ENCODE measurements at regions not wholly inside any gene's neighbourhood (a gene's known extent, or its start where the extent isn't known, plus 50 kb on each side); places are given as distances from the start of the nearest gene placed in this dataset.

DNA sequence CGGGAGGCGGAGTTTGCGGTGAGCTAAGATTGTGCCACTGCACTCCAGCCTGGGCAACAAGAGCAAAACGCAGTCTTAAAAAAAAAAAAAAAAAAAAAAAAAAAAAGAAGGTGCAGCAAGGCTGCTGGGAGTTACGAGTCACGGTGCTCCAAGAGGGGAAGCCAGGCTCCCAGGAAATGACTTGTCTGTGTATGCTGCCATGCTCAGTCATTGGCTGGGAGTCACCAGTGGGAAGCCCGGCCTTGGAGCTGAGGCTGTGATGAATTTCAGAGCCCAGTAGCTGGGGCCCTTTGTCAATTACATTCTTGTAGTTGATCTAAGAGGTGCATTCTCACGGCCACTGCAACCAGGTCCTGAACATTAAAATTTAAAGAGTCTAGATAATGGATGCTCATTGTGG, 1105.1 kb upstream of the TENM3 start:
- Histone ChIP-seq H3K4me3 (ENCODE audit: low read depth, low read length) (no peak overlapping the region), H3K27ac (no peak overlapping the region), H3K36me3 (no peaks in the 10 kb centered on the region), H3K27me3 (ENCODE audit: insufficient read depth, low read depth, severe bottlenecking) (peaks cover 7% of the 10 kb centered on the region), H3K9me3 (ENCODE audit: severe bottlenecking) (no peaks in the 10 kb centered on the region)
- no peak for DNase-seq
- TF ChIP-seq, protein P1, sequence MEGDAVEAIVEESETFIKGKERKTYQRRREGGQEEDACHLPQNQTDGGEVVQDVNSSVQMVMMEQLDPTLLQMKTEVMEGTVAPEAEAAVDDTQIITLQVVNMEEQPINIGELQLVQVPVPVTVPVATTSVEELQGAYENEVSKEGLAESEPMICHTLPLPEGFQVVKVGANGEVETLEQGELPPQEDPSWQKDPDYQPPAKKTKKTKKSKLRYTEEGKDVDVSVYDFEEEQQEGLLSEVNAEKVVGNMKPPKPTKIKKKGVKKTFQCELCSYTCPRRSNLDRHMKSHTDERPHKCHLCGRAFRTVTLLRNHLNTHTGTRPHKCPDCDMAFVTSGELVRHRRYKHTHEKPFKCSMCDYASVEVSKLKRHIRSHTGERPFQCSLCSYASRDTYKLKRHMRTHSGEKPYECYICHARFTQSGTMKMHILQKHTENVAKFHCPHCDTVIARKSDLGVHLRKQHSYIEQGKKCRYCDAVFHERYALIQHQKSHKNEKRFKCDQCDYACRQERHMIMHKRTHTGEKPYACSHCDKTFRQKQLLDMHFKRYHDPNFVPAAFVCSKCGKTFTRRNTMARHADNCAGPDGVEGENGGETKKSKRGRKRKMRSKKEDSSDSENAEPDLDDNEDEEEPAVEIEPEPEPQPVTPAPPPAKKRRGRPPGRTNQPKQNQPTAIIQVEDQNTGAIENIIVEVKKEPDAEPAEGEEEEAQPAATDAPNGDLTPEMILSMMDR (IDR thresholded peaks at IDR 0.05; ENCODE audit: low read depth, low read length), result no peak

DNA sequence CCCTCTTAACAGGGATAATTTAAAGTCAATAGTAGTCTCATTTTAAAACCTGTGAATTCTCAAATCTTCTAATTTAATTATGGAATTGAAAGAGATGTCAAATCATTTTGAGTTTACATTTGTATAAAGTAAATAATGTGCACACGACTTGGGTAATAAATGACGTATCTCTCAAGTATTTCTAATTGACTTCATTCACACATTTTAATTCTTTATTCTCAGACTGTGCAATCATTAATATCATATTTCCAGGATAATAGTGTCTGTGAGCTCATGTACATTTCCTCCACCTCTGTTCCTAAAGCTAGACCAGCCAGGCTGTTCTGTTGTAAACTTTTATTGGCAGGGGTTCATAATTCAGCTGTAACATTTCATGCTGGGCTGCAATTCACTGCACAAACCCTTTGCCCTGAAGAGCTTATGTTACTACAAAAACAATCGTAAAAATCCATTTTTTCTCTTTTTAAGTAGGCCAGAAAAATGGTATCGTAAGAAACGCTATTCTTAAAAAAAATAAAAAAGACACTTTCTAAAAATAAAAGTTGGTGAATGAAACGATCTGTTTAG, 1103.1 kb upstream of the TENM3 start:
- H3K9me3 ChIP-seq (ENCODE audit: severe bottlenecking), result no peaks in the 10 kb centered on the region
- no peak for DNase-seq
- no peak overlapping the region for H3K4me3 ChIP-seq (ENCODE audit: low read depth, low read length)
- no peak overlapping the region for H3K27ac ChIP-seq
- H3K36me3 ChIP-seq, result no peaks in the 10 kb centered on the region
- no peaks in the 10 kb centered on the region for H3K27me3 ChIP-seq (ENCODE audit: insufficient read depth, low read depth, severe bottlenecking)
- TF ChIP-seq, protein P1 (IDR thresholded peaks at IDR 0.05; ENCODE audit: low read depth, low read length), result no peak

DNA sequence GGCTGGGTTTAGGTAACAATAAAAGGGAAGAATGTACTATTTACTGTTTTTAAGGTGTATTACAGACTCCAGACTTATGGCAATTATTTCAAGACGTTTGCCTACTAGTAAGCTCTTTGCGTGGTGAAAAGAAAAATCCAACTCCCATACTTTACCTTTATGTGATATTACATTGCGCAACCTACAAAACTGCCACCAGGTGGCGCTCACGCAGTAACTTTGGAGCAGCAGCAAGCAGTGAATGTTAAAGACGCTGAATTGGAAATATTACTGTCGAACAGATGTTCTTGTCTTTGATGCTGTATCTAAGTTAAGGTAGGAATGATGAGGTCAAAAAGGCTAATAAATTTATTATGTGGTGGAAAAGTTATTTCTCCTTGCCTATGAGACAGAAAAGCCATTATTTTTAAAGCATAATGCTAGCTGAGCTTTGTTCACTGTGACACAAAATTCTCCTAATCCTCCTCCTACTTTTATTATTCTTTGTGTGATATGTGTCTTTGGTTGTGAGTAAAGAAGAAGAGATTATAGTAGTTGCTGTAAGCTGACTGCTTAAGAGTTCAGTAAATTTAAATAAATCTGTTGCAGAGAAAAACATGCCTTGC, 1099.8 kb upstream of the TENM3 start:
- no peak overlapping the region for H3K27ac ChIP-seq
- no peaks in the 10 kb centered on the region for H3K27me3 ChIP-seq (ENCODE audit: insufficient read depth, low read depth, severe bottlenecking)
- H3K36me3 ChIP-seq, result no peaks in the 10 kb centered on the region
- H3K9me3 ChIP-seq (ENCODE audit: severe bottlenecking), result no peaks in the 10 kb centered on the region
- H3K4me3 ChIP-seq (ENCODE audit: low read depth, low read length), result no peak overlapping the region
- TF ChIP-seq, protein P1 (IDR thresholded peaks at IDR 0.05; ENCODE audit: low read depth, low read length), result peak; percentile 77
- peak; percentile 79 for DNase-seq

DNA sequence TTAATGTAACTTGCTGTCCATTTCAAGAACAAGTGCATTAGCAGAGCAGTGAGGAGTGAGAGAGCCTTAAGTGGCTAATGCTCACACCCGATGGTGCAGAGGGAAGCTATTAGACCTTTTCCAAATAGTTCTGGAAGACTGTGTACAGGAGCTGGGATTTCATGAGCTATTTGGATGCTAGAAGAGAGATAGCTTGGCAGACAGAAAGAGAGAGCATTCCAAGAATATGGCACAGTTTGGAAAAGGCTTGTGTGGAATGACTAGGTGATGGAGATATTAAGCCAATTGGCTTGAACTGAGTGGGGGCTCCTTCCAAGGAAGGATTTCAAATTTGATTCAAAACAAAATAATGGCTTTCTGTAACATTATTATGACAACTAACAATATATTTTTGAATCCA, 1097.2 kb upstream of the TENM3 start:
- Histone ChIP-seq H3K27me3 (ENCODE audit: insufficient read depth, low read depth, severe bottlenecking) (no peaks in the 10 kb centered on the region), H3K4me3 (ENCODE audit: low read depth, low read length) (no peak overlapping the region), H3K27ac (no peak overlapping the region), H3K9me3 (ENCODE audit: severe bottlenecking) (no peaks in the 10 kb centered on the region), H3K36me3 (no peaks in the 10 kb centered on the region)
- no peak for DNase-seq
- TF ChIP-seq, protein P1 (IDR thresholded peaks at IDR 0.05; ENCODE audit: low read depth, low read length), result no peak

DNA sequence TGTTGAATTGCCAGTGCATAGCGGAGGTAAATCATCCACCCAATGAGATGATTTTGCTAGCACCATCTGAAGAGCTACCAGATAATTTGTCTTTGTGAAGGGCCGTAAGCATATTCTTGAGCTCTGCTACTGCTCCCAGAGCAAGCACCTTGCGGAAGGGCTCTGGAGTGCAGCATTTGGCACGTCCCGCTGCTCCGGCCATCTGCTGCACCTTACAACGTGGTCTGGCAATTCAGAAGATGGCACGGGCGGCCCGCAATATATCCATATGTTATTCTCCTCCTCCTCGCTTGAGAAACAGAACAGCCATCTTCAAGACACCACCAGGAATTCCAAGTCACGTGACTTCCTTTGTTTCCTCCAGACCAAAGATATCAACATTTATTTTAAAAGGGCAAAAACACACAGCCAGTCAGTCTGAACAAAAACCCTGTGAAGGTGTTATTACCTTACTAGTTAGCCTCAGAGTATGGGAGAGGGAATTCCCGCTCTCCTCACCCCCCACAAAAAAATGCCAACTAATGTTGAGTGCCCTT, 1095.7 kb upstream of the TENM3 start:
- H3K4me3 ChIP-seq (ENCODE audit: low read depth, low read length), result no peak overlapping the region
- TF ChIP-seq, protein P1 (IDR thresholded peaks at IDR 0.05; ENCODE audit: low read depth, low read length), result no peak

More for the DNA sequence above, 1095.7 kb upstream of the TENM3 start:
- no peak for DNase-seq
- no peaks in the 10 kb centered on the region for H3K36me3 ChIP-seq
- H3K9me3 ChIP-seq (ENCODE audit: severe bottlenecking), result no peaks in the 10 kb centered on the region
- no peaks in the 10 kb centered on the region for H3K27me3 ChIP-seq (ENCODE audit: insufficient read depth, low read depth, severe bottlenecking)
- H3K27ac ChIP-seq, result no peak overlapping the region
